Vagina (tissue), 2 donors: ENCODE measurements at regions not wholly inside any gene's neighbourhood (a gene's known extent, or its start where the extent isn't known, plus 50 kb on each side); places are given as distances from the start of the nearest gene placed in this dataset.

Source experiments
- DNase-seq, 2 donors: peaks; one replicate each; pipeline ENCODE4 v3.0.0-alpha.2; 2017; ENCODE audit errors: extremely low spot score in 2 of 2
- H3K27ac ChIP-seq: fragments of 200-600 bp; sonication (generic); one replicate; pipeline ENCODE4 v1.5.1; 2019
- H3K27me3 ChIP-seq: fragments of 200-600 bp; sonication (generic); one replicate; pipeline ENCODE4 v1.5.1; 2019
- H3K36me3 ChIP-seq, 2 donors: fragments of 200-600 bp; sonication (generic); one replicate each; pipeline ENCODE4 v1.5.1; 2017 to 2019
- H3K4me1 ChIP-seq: fragments of 200-600 bp; sonication (generic); one replicate; pipeline ENCODE4 v1.5.1; 2019
- H3K4me3 ChIP-seq, 2 donors: fragments of 200-600 bp; sonication (generic); 1 replicate in 1 of 2; 2 replicates in 1 of 2; pipeline ENCODE4 v1.5.1; 2016 to 2019
- H3K9me3 ChIP-seq: fragments of 200-600 bp; sonication (generic); one replicate; pipeline ENCODE4 v1.5.1; 2019
- POLR2A ChIP-seq, 2 donors: fragments of 450-650 bp; IDR thresholded peaks; one replicate each; pipeline ENCODE4 v1.6.1; 2017; ENCODE audit warnings: antibody characterized with exemption in 2 of 2, mild to moderate bottlenecking in 2 of 2, moderate library complexity in 2 of 2
- POLR2AphosphoS5 ChIP-seq, 2 donors: sonication (generic); formaldehyde crosslinking; IDR thresholded peaks; one replicate each; pipeline ENCODE4 v1.9.0; 2017; ENCODE audit warnings: antibody characterized with exemption in 2 of 2, mild to moderate bottlenecking in 2 of 2, low read depth in 1 of 2; ENCODE audit not compliant: insufficient read depth in 1 of 2
- intact Hi-C: fragments of 100-400 bp; cut with DNase I; formaldehyde crosslinking; loops from one replicate; pipeline ENCODE4 v1.15.1; 2023
- TF ChIP-seq, protein P1 (sequence below), 3 experiments: fragments of 450-650 bp in 2 of 3; fragments of 200-600 bp in 1 of 3; sonication (generic) in 1 of 3; IDR thresholded peaks; one replicate each; pipeline ENCODE4 v1.5.1; 2017 to 2019; ENCODE audit warnings: antibody characterized with exemption in 3 of 3, mild to moderate bottlenecking in 2 of 3, moderate library complexity in 2 of 3

DNA sequence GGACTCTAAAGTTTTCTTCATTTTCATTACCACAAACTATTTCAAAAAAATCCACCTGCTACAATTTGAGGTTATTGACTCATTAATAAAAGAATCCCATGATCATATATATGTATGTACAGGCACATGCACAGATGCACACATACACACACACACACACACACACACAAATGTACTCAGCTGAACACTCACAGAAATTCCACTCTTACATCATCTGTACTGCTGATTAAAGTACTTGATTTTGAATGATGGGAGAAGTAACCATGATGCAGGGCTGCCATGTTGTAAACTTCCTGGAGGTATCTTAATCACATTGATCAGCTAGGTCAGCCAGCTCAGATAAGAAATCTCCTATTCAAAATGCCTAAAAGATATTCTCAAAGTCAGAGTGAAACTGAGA is 1313.2 kb upstream of the NRXN1 start:
- H3K4me1 ChIP-seq: no peaks in the 10 kb centered on the region
- no peak for TF ChIP-seq POLR2AphosphoS5 (IDR thresholded peaks at IDR 0.05; ENCODE audit: insufficient read depth in 1 of 2, low read depth in 1 of 2)
- TF ChIP-seq, protein P1, sequence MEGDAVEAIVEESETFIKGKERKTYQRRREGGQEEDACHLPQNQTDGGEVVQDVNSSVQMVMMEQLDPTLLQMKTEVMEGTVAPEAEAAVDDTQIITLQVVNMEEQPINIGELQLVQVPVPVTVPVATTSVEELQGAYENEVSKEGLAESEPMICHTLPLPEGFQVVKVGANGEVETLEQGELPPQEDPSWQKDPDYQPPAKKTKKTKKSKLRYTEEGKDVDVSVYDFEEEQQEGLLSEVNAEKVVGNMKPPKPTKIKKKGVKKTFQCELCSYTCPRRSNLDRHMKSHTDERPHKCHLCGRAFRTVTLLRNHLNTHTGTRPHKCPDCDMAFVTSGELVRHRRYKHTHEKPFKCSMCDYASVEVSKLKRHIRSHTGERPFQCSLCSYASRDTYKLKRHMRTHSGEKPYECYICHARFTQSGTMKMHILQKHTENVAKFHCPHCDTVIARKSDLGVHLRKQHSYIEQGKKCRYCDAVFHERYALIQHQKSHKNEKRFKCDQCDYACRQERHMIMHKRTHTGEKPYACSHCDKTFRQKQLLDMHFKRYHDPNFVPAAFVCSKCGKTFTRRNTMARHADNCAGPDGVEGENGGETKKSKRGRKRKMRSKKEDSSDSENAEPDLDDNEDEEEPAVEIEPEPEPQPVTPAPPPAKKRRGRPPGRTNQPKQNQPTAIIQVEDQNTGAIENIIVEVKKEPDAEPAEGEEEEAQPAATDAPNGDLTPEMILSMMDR (IDR thresholded peaks at IDR 0.05): no peak
- no peak for TF ChIP-seq POLR2A (IDR thresholded peaks at IDR 0.05)
- DNase-seq: no peak
- no peaks in the 10 kb centered on the region for H3K9me3 ChIP-seq
- H3K36me3 ChIP-seq: no peaks in the 10 kb centered on the region
- H3K27me3 ChIP-seq: no peaks in the 10 kb centered on the region
- no peak overlapping the region for H3K4me3 ChIP-seq
- intact Hi-C loops: no loop called here
- no peak overlapping the region for H3K27ac ChIP-seq

DNA sequence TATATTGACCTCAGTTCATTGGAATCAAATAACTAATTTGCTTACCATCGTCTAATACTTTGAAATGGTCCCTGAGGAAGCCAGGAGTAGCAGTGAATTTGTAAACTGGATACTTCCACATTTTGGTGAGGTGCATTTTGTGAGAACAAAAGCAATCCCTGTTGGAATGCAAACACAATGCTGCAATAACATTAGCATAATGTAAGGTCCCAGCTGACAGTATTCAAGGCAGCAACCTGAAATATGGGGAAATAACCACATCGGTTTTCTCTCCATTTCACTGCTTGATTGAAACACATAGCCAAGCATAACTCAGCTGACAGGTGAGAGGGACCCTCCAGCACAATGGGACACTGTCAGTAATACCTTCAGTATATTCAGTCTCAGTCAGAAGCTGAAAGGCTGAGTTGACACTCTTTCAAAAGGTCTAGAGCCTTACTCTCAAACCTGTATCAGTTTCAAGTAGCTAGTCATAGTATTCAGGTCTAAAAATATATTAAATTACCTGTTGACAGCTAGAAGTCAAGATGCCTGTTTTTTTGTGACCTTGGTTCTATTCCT is 1311.9 kb upstream of the NRXN1 start:
- TF ChIP-seq POLR2AphosphoS5 (IDR thresholded peaks at IDR 0.05; ENCODE audit: insufficient read depth in 1 of 2, low read depth in 1 of 2) (no peak), POLR2A (IDR thresholded peaks at IDR 0.05) (no peak)
- TF ChIP-seq, protein P1 (IDR thresholded peaks at IDR 0.05): no peak
- Histone ChIP-seq H3K9me3 (no peaks in the 10 kb centered on the region), H3K36me3 (no peaks in the 10 kb centered on the region), H3K27ac (no peak overlapping the region), H3K4me3 (no peak overlapping the region), H3K27me3 (no peaks in the 10 kb centered on the region), H3K4me1 (no peaks in the 10 kb centered on the region)
- no peak for DNase-seq
- intact Hi-C loops: no loop called here

DNA sequence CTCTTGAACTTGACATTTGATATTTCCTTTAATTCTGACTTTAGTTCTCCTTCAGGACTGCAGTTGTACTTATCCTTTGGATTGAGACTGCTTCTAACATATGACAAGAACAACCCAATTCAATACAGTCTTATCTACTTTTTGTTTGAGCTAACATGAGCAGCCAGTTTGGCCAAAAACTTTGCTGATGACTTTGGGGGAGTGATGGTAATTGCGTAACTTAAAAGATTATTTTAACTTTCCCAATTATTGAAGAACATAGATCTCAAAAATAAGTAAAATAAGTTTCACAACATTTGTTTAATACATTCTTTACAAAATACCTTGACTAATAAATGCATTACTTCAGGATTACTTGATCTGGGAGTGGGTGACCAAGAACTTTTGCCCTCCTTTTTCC is 1311.1 kb upstream of the NRXN1 start:
- no peaks in the 10 kb centered on the region for H3K4me1 ChIP-seq
- H3K4me3 ChIP-seq: no peak overlapping the region
- no peak for DNase-seq
- no peaks in the 10 kb centered on the region for H3K27me3 ChIP-seq
- H3K9me3 ChIP-seq: no peaks in the 10 kb centered on the region
- TF ChIP-seq POLR2AphosphoS5 (IDR thresholded peaks at IDR 0.05; ENCODE audit: insufficient read depth in 1 of 2, low read depth in 1 of 2) (no peak), POLR2A (IDR thresholded peaks at IDR 0.05) (no peak)
- TF ChIP-seq, protein P1 (IDR thresholded peaks at IDR 0.05): no peak
- H3K27ac ChIP-seq: no peak overlapping the region
- intact Hi-C loops: no loop called here
- H3K36me3 ChIP-seq: no peaks in the 10 kb centered on the region

DNA sequence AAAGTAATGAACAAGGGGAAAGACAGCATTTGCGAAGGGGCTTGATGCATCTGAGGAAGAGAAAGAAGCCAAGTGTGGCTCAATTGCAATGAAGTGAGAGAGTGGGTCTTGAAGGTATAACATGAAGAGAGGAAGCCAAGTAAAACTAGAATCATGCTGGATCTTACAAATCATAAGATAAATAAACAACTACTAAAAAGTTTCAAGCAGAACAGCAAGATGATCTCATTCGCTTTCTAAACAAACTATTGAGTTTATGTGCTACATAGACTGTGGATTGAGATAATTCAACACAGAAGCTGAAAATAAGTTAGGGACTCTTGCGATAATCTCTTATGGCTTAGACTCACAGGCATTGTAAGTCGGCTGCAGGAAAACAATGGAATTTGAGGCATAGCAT is 1310.5 kb upstream of the NRXN1 start:
- Histone ChIP-seq H3K27me3 (no peaks in the 10 kb centered on the region), H3K27ac (no peak overlapping the region), H3K4me1 (no peaks in the 10 kb centered on the region), H3K4me3 (no peak overlapping the region), H3K36me3 (no peaks in the 10 kb centered on the region), H3K9me3 (no peaks in the 10 kb centered on the region)
- DNase-seq: no peak
- intact Hi-C loops: no loop called here
- TF ChIP-seq, protein P1 (IDR thresholded peaks at IDR 0.05): no peak
- TF ChIP-seq POLR2A (IDR thresholded peaks at IDR 0.05) (no peak), POLR2AphosphoS5 (IDR thresholded peaks at IDR 0.05; ENCODE audit: insufficient read depth in 1 of 2, low read depth in 1 of 2) (no peak)

DNA sequence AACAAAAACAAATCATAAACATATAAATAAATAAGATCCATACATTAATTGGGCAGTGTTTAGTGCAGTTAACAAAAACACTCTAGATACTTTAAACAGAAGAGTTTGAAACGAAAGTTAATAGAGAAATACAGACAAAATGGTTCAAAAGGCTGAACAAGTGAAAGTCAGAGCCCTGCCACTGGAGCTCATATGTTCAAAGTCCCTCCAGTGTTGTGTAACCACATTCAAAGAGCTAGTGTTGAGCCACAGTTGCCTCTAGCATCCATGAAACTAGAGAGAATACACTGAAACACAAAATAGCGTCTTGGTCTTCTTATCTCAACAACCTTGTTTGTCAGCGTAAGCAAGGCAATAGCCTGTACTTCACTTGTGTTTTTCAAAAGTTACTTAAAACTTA is 1309.8 kb upstream of the NRXN1 start:
- TF ChIP-seq POLR2AphosphoS5 (IDR thresholded peaks at IDR 0.05; ENCODE audit: insufficient read depth in 1 of 2, low read depth in 1 of 2) (no peak), POLR2A (IDR thresholded peaks at IDR 0.05) (no peak)
- TF ChIP-seq, protein P1 (IDR thresholded peaks at IDR 0.05): no peak
- intact Hi-C loops: no loop called here

More for the DNA sequence above, 1309.8 kb upstream of the NRXN1 start:
- Histone ChIP-seq H3K4me1 (no peaks in the 10 kb centered on the region), H3K9me3 (no peaks in the 10 kb centered on the region), H3K4me3 (no peak overlapping the region), H3K36me3 (no peaks in the 10 kb centered on the region), H3K27me3 (no peaks in the 10 kb centered on the region), H3K27ac (no peak overlapping the region)
- DNase-seq: no peak
